ENCODE measurements at regions not wholly inside any gene's neighbourhood (a gene's known extent, or its start where the extent isn't known, plus 50 kb on each side); places are given as distances from the start of the nearest gene placed in this dataset.

DNA sequence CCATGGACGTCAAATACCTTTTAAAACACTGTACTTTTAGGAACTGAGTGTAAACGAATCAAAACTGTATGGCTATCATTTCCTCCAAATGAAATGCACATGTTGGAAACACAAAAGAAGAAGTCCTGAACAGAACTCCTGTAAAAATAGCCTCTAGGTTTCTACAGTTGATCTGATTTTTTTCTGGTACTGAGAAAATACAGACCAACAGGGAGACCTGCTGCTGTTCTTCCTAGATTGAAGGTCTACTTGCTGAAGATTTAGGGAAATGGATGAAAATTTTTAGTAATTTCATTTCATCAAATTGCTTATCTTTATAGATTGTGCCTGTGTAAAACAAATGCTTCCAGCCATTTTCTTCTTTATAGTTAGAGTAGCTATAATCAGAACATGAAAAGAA lies 520.4 kb downstream of the SLITRK6 start:
- Histone ChIP-seq H3K4me3 (no peak overlapping the region), H3K9me2 (ENCODE audit: insufficient read depth) (no peaks in the 10 kb centered on the region), H3K36me3 (ENCODE audit: insufficient read depth) (no peaks in the 10 kb centered on the region), H3K4me1 (ENCODE audit: insufficient read depth) (no peaks in the 10 kb centered on the region), H3F3A (replicated peaks; ENCODE audit: low read depth) (no peaks in the 10 kb centered on the region), H2AFZ (no peak overlapping the region), H3K79me2 (replicated peaks; ENCODE audit: insufficient read depth) (no peaks in the 10 kb centered on the region), H3K4me2 (no peak overlapping the region), H3K27me3 (ENCODE audit: insufficient read depth) (no peaks in the 10 kb centered on the region), H4K20me1 (replicated peaks; ENCODE audit: insufficient read depth) (no peaks in the 10 kb centered on the region), H3K27ac (ENCODE audit: low read depth) (no peak overlapping the region)
- TF ChIP-seq ZNF114 (CRISPR knock-in tag; IDR thresholded peaks at IDR 0.05): no peak
- TF ChIP-seq, protein P1, sequence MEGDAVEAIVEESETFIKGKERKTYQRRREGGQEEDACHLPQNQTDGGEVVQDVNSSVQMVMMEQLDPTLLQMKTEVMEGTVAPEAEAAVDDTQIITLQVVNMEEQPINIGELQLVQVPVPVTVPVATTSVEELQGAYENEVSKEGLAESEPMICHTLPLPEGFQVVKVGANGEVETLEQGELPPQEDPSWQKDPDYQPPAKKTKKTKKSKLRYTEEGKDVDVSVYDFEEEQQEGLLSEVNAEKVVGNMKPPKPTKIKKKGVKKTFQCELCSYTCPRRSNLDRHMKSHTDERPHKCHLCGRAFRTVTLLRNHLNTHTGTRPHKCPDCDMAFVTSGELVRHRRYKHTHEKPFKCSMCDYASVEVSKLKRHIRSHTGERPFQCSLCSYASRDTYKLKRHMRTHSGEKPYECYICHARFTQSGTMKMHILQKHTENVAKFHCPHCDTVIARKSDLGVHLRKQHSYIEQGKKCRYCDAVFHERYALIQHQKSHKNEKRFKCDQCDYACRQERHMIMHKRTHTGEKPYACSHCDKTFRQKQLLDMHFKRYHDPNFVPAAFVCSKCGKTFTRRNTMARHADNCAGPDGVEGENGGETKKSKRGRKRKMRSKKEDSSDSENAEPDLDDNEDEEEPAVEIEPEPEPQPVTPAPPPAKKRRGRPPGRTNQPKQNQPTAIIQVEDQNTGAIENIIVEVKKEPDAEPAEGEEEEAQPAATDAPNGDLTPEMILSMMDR (conservative IDR thresholded peaks at IDR 0.05; ENCODE audit: low read depth in 2 of 2): no peak
- no peak for TF ChIP-seq EZH2phosphoT487 (IDR thresholded peaks at IDR 0.05; ENCODE audit: unreplicated experiment)
- TF ChIP-seq JUNB (IDR thresholded peaks at IDR 0.05; ENCODE audit: unreplicated experiment): no peak
- TF ChIP-seq ZNF331 (CRISPR knock-in tag; IDR thresholded peaks at IDR 0.05; ENCODE audit: low read depth): no peak
- TF ChIP-seq, protein P2, sequence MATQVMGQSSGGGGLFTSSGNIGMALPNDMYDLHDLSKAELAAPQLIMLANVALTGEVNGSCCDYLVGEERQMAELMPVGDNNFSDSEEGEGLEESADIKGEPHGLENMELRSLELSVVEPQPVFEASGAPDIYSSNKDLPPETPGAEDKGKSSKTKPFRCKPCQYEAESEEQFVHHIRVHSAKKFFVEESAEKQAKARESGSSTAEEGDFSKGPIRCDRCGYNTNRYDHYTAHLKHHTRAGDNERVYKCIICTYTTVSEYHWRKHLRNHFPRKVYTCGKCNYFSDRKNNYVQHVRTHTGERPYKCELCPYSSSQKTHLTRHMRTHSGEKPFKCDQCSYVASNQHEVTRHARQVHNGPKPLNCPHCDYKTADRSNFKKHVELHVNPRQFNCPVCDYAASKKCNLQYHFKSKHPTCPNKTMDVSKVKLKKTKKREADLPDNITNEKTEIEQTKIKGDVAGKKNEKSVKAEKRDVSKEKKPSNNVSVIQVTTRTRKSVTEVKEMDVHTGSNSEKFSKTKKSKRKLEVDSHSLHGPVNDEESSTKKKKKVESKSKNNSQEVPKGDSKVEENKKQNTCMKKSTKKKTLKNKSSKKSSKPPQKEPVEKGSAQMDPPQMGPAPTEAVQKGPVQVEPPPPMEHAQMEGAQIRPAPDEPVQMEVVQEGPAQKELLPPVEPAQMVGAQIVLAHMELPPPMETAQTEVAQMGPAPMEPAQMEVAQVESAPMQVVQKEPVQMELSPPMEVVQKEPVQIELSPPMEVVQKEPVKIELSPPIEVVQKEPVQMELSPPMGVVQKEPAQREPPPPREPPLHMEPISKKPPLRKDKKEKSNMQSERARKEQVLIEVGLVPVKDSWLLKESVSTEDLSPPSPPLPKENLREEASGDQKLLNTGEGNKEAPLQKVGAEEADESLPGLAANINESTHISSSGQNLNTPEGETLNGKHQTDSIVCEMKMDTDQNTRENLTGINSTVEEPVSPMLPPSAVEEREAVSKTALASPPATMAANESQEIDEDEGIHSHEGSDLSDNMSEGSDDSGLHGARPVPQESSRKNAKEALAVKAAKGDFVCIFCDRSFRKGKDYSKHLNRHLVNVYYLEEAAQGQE (IDR thresholded peaks at IDR 0.05; ENCODE audit: unreplicated experiment): no peak
- TF ChIP-seq NANOG (IDR thresholded peaks at IDR 0.05; ENCODE audit: borderline replicate concordance): no peak
- TF ChIP-seq CREB1 (CRISPR knock-in tag; IDR thresholded peaks at IDR 0.05; ENCODE audit: low read depth): no peak
- no peak for TF ChIP-seq POLR2AphosphoS5 (IDR thresholded peaks at IDR 0.05; ENCODE audit: low read depth)
- no peak for TF ChIP-seq EZH2 (IDR thresholded peaks at IDR 0.05; ENCODE audit: low read depth, unreplicated experiment)
- TF ChIP-seq, protein P3, sequence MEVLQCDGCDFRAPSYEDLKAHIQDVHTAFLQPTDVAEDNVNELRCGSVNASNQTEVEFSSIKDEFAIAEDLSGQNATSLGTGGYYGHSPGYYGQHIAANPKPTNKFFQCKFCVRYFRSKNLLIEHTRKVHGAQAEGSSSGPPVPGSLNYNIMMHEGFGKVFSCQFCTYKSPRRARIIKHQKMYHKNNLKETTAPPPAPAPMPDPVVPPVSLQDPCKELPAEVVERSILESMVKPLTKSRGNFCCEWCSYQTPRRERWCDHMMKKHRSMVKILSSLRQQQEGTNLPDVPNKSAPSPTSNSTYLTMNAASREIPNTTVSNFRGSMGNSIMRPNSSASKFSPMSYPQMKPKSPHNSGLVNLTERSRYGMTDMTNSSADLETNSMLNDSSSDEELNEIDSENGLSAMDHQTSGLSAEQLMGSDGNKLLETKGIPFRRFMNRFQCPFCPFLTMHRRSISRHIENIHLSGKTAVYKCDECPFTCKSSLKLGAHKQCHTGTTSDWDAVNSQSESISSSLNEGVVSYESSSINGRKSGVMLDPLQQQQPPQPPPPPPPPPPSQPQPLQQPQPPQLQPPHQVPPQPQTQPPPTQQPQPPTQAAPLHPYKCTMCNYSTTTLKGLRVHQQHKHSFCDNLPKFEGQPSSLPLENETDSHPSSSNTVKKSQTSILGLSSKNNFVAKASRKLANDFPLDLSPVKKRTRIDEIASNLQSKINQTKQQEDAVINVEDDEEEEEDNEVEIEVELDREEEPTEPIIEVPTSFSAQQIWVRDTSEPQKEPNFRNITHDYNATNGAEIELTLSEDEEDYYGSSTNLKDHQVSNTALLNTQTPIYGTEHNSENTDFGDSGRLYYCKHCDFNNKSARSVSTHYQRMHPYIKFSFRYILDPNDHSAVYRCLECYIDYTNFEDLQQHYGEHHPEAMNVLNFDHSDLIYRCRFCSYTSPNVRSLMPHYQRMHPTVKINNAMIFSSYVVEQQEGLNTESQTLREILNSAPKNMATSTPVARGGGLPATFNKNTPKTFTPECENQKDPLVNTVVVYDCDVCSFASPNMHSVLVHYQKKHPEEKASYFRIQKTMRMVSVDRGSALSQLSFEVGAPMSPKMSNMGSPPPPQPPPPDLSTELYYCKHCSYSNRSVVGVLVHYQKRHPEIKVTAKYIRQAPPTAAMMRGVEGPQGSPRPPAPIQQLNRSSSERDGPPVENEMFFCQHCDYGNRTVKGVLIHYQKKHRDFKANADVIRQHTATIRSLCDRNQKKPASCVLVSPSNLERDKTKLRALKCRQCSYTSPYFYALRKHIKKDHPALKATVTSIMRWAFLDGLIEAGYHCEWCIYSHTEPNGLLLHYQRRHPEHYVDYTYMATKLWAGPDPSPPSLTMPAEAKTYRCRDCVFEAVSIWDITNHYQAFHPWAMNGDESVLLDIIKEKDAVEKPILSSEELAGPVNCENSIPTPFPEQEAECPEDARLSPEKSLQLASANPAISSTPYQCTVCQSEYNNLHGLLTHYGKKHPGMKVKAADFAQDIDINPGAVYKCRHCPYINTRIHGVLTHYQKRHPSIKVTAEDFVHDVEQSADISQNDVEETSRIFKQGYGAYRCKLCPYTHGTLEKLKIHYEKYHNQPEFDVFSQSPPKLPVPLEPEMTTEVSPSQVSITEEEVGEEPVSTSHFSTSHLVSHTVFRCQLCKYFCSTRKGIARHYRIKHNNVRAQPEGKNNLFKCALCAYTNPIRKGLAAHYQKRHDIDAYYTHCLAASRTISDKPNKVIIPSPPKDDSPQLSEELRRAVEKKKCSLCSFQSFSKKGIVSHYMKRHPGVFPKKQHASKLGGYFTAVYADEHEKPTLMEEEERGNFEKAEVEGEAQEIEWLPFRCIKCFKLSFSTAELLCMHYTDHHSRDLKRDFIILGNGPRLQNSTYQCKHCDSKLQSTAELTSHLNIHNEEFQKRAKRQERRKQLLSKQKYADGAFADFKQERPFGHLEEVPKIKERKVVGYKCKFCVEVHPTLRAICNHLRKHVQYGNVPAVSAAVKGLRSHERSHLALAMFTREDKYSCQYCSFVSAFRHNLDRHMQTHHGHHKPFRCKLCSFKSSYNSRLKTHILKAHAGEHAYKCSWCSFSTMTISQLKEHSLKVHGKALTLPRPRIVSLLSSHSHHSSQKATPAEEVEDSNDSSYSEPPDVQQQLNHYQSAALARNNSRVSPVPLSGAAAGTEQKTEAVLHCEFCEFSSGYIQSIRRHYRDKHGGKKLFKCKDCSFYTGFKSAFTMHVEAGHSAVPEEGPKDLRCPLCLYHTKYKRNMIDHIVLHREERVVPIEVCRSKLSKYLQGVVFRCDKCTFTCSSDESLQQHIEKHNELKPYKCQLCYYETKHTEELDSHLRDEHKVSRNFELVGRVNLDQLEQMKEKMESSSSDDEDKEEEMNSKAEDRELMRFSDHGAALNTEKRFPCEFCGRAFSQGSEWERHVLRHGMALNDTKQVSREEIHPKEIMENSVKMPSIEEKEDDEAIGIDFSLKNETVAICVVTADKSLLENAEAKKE (CRISPR knock-in tag; IDR thresholded peaks at IDR 0.05): no peak
- TF ChIP-seq, protein P4, sequence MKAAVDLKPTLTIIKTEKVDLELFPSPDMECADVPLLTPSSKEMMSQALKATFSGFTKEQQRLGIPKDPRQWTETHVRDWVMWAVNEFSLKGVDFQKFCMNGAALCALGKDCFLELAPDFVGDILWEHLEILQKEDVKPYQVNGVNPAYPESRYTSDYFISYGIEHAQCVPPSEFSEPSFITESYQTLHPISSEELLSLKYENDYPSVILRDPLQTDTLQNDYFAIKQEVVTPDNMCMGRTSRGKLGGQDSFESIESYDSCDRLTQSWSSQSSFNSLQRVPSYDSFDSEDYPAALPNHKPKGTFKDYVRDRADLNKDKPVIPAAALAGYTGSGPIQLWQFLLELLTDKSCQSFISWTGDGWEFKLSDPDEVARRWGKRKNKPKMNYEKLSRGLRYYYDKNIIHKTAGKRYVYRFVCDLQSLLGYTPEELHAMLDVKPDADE (IDR thresholded peaks at IDR 0.05): no peak
- no peak for TF ChIP-seq STAT1 (IDR thresholded peaks at IDR 0.05; ENCODE audit: unreplicated experiment)
- DNase-seq (ENCODE audit: low spot score): no peak
- Mint-ChIP-seq H3K4me1 (no peaks in the 10 kb centered on the region), H3K9me3 (no peaks in the 10 kb centered on the region), H3K4me3 (no peak overlapping the region), H3K27ac (no peak overlapping the region), H3K27me3 (ENCODE audit: insufficient read depth, low read depth, poor library complexity) (no peaks in the 10 kb centered on the region), H3K36me3 (ENCODE audit: low read depth) (no peaks in the 10 kb centered on the region)
- ATAC-seq: no peak
